ENCODE measurements at regions not wholly inside any gene's neighbourhood (a gene's known extent, or its start where the extent isn't known, plus 50 kb on each side); places are given as distances from the start of the nearest gene placed in this dataset.
"Not testable (repeated sequence)": the region's sequence is repeated elsewhere in the genome, so short reads cannot be mapped to it uniquely, and the experiment has no call there.

- DNase-seq: no peak
These were observed 52.1 kb downstream of the PWWP3B start for GRCh38 chrX:106220177-106220576.

- no peak for DNase-seq
These were observed 75.3 kb downstream of the PWWP3B start for GRCh38 chrX:106243376-106243775.

GRCh38 chrX:106246511-106246910 is 78.4 kb downstream of the PWWP3B start:
- DNase-seq: no peak

- no peak for DNase-seq
These were observed 79.1 kb downstream of the PWWP3B start for GRCh38 chrX:106247162-106247561.

GRCh38 chrX:106249706-106250379 is 81.7 kb downstream of the PWWP3B start:
- DNase-seq: no peak

GRCh38 chrX:106263817-106264216 is 95.7 kb downstream of the PWWP3B start:
- no peak for DNase-seq

- not testable (repeated sequence) for DNase-seq
These were observed 106.0 kb downstream of the PWWP3B start for GRCh38 chrX:106273947-106274587.

- not testable (repeated sequence) for DNase-seq
These were observed 107.1 kb downstream of the PWWP3B start for GRCh38 chrX:106275172-106275571.

GRCh38 chrX:106278951-106279350 is 110.8 kb downstream of the PWWP3B start:
- no peak for DNase-seq

- no peak for DNase-seq
These were observed 113.3 kb downstream of the PWWP3B start for GRCh38 chrX:106281383-106281782.

GRCh38 chrX:106283841-106284240 is 115.7 kb downstream of the PWWP3B start:
- DNase-seq: no peak

- no peak for DNase-seq
These were observed 116.4 kb downstream of the PWWP3B start for GRCh38 chrX:106284431-106285025.

GRCh38 chrX:106286053-106286650 is 118.0 kb downstream of the PWWP3B start:
- no peak for DNase-seq

GRCh38 chrX:106290778-106291177 is 122.7 kb downstream of the PWWP3B start:
- DNase-seq: not testable (repeated sequence)

- not testable (repeated sequence) for DNase-seq
These were observed 123.8 kb downstream of the PWWP3B start for GRCh38 chrX:106291779-106292390.

- DNase-seq: no peak
These were observed 132.1 kb downstream of the PWWP3B start for GRCh38 chrX:106300239-106300638.

- no peak for DNase-seq
These were observed 132.6 kb downstream of the PWWP3B start for GRCh38 chrX:106300656-106301055.

- no peak for DNase-seq
These were observed 134.2 kb downstream of the PWWP3B start for GRCh38 chrX:106302304-106302703.

GRCh38 chrX:106306391-106306947 is 138.4 kb downstream of the PWWP3B start:
- no peak for DNase-seq

GRCh38 chrX:106323357-106323756 is 155.3 kb downstream of the PWWP3B start:
- no peak for DNase-seq

- no peak for DNase-seq
These were observed 163.5 kb downstream of the PWWP3B start for GRCh38 chrX:106331606-106332005.

GRCh38 chrX:106341823-106342222 is 173.7 kb downstream of the PWWP3B start:
- DNase-seq: no peak

- DNase-seq: no peak
These were observed 188.5 kb downstream of the PWWP3B start for GRCh38 chrX:106356580-106356979.
